HG03565 (cell line): ENCODE measurements at regions not wholly inside any gene's neighbourhood (a gene's known extent, or its start where the extent isn't known, plus 50 kb on each side); places are given as distances from the start of the nearest gene placed in this dataset.

ENCODE experiments used
- ATAC-seq: cut with Tn5 transposase; IDR thresholded peaks from one replicate; pipeline ENCODE4 v1.9.1; 2021; ENCODE audit warnings: mild to moderate bottlenecking, moderate library complexity; ENCODE audit not compliant: unreplicated experiment

- ATAC-seq, result no peak
These were observed 129.1 kb downstream of the TPRA1 start for GRCh38 chr3:127461286-127461910.

- no peak for ATAC-seq
These were observed 130.6 kb downstream of the TPRA1 start for GRCh38 chr3:127459891-127460290.

GRCh38 chr3:127458696-127459604 is 131.6 kb downstream of the TPRA1 start:
- no peak for ATAC-seq

- no peak for ATAC-seq
These were observed 132.9 kb downstream of the TPRA1 start for GRCh38 chr3:127457546-127458145.

- ATAC-seq, result no peak
These were observed 133.4 kb downstream of the TPRA1 start for GRCh38 chr3:127457094-127457475.

GRCh38 chr3:127456471-127457093 is 134.0 kb downstream of the TPRA1 start:
- ATAC-seq, result no peak

- ATAC-seq, result no peak
These were observed 134.7 kb downstream of the TPRA1 start for GRCh38 chr3:127455541-127456450.

GRCh38 chr3:127454968-127455367 is 135.6 kb downstream of the TPRA1 start:
- no peak for ATAC-seq

- no peak for ATAC-seq
These were observed 136.5 kb downstream of the TPRA1 start for GRCh38 chr3:127454051-127454450.

GRCh38 chr3:127452321-127452821 is 138.2 kb downstream of the TPRA1 start:
- ATAC-seq, result no peak

GRCh38 chr3:127451321-127451720 is 139.2 kb downstream of the TPRA1 start:
- no peak for ATAC-seq

GRCh38 chr3:127450331-127450730 is 140.2 kb downstream of the TPRA1 start:
- ATAC-seq, result no peak

- no peak for ATAC-seq
These were observed 140.9 kb downstream of the TPRA1 start for GRCh38 chr3:127449486-127450212.

GRCh38 chr3:127448671-127449070 is 141.9 kb downstream of the TPRA1 start:
- ATAC-seq, result no peak

GRCh38 chr3:127448161-127448561 is 142.4 kb downstream of the TPRA1 start:
- ATAC-seq, result no peak

GRCh38 chr3:127446756-127447155 is 143.8 kb downstream of the TPRA1 start:
- ATAC-seq, result no peak

GRCh38 chr3:127445581-127446343 is 144.8 kb downstream of the TPRA1 start:
- no peak for ATAC-seq

- ATAC-seq, result no peak
These were observed 145.8 kb downstream of the TPRA1 start for GRCh38 chr3:127444761-127445160.
